ENCODE measurements at regions not wholly inside any gene's neighbourhood (a gene's known extent, or its start where the extent isn't known, plus 50 kb on each side); places are given as distances from the start of the nearest gene placed in this dataset.

DNA sequence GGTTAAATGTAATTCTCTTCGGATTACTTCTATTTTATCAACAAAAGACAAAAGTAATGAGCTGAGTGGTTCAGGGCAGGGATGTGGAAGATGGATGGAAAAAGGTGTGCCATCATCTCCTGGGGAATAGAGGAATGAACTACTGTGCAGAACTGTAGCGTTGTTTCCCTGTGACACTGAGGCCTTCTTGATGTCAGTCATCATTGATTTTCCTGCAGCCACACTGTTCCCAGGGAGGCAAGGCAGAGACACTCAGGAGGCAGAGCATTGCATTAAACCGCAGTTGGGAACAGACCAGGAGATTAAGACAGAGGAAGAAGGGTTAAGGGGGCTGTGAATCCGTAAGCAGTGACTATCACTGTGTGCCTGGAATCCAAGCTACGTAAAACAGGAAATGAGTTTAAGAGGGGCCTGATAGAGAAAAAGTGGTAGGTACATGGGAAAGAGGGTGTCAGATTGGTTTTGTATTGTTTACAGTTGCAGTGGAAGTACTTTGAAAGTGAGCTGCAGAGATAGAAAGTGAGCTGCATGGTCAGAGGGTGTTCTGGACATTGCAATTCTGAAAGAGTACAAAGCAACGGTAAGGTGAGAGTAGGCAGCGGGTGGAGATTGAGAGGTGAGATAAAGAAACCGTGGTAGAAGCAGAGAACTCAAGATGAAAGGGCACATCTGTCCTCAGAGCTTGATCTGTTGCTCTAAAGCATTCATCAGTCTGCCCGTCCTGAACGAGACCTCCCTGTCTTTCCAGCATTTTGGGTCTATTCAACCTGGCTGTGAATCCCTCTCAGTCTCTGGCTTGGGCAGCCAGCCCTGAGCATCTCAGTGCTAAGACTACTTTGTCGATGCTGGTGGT lies 793.4 kb upstream of the CELF4 start:
- no peak for TF ChIP-seq POLR2A (IDR thresholded peaks at IDR 0.05)
- TF ChIP-seq, protein P1, sequence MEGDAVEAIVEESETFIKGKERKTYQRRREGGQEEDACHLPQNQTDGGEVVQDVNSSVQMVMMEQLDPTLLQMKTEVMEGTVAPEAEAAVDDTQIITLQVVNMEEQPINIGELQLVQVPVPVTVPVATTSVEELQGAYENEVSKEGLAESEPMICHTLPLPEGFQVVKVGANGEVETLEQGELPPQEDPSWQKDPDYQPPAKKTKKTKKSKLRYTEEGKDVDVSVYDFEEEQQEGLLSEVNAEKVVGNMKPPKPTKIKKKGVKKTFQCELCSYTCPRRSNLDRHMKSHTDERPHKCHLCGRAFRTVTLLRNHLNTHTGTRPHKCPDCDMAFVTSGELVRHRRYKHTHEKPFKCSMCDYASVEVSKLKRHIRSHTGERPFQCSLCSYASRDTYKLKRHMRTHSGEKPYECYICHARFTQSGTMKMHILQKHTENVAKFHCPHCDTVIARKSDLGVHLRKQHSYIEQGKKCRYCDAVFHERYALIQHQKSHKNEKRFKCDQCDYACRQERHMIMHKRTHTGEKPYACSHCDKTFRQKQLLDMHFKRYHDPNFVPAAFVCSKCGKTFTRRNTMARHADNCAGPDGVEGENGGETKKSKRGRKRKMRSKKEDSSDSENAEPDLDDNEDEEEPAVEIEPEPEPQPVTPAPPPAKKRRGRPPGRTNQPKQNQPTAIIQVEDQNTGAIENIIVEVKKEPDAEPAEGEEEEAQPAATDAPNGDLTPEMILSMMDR (IDR thresholded peaks at IDR 0.05): no peak

All from Peyer's patch (tissue), 4 donors.